HG02973 (cell line): ENCODE measurements at regions not wholly inside any gene's neighbourhood (a gene's known extent, or its start where the extent isn't known, plus 50 kb on each side); places are given as distances from the start of the nearest gene placed in this dataset.
A peak's percentile ranks its signal among the peaks of the same experiment; 100 is the strongest.

Source experiments
- ATAC-seq: cut with Tn5 transposase; IDR thresholded peaks from one replicate; pipeline ENCODE4 v1.9.1; 2021; ENCODE audit warnings: moderate library complexity; ENCODE audit not compliant: unreplicated experiment

DNA sequence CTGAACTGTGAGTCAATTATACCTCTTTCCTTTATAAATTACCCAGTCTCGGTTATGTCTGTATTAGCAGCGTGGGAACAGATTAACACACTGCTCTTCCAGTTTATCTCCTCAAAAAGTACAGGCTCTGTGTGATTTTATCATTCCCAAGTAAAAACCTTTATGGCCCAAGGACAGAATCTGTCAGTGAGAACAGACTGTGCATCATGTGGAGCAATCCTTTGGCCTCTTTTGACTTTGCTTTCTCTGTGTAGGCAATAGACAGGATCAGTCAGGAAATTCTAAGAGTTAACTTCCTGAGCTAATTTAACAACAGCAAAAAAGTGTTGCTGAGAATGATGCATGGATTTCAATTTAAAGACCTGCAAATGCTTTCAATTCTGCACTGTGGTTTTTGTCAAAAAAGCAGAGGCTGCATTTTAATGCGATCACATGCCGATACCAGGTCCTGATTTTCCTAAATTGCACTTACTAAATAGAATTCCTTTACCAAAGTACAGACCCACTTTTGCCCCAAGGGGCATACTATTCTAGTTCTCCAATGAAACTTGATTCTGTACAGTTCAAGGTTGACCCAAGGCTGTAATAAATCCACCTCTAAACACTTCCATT is 246.7 kb upstream of the MARCKS start:
- ATAC-seq: no peak

DNA sequence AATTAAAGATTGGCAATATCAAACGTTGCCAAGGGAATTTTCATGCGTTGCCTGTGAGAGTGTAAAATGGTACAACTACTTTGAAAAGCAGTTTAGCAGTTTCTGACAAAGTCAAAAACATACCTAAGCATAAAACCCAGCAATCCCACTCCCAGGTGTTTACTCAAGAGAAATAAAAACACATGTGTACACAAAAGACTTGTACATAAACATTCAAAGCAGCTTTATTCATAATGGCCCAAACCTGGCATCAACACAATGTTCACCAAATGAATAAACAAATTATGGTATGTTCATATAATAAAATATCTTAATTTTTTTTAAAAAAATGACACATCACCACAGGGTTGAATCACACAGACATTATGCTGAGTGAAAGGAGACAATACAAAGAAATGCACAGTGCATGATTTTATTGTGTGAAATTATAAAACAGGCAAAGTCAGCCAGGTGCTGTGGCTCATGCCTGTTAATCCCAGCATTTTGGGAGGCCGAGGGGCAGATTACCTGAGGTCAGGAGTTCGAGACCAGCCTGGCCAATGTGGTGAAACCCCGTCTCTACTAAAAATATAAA is 240.4 kb upstream of the MARCKS start:
- ATAC-seq: no peak

DNA sequence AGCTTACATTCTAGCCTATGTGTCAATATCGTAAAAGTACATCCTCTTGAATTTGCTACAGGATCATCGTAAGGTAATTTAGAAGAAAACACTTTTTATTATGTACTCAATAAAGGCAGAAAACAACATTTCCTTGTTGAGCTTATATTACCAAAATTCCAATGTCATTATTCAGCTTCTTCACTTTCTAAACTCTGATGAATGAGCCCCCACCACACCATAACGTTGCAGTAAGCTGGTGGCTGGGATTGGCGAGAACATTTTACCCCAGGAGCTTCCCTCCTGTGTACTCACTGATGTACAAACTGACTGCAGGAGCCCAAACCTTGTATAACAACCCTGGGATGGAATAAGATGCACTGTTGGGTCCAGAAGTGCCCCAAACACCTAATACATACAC is 238.1 kb upstream of the MARCKS start:
- ATAC-seq: no peak

DNA sequence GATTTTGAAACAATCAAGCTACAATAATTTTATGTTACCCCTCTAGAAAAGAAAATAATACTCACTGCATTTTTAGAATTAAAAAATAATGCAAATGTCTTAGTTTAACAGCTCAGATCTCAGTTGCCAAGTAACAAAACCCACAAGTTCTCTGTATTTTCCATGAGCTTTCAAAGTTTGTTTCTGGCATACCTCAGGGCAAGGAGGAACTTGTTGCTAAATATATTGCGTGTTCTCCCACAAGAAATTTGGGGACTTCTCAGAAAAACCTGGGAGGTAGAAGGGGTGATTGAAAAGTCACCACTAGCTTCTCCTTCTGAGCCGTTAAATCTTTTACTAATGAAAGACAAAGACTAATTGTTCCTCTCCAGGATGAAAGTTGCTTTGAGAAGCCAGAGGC is 236.8 kb upstream of the MARCKS start:
- no peak for ATAC-seq

DNA sequence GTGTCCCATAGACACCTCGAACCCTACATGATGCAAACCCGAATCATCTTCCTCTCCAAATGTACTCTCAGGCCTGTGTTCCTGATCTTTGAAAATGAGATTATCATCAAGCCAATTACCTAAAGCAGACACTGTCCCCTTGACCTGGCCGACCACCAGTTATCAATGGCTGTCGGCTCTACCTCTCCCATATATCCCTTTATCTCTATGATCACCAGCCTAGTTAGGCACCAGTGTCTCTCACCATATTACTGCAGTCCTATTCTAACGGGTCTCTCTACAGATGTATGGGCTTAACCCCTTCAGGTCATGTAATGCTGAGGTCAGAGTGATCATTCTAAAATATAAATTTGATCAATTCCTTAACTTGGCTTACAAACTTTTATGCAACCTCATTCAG is 234.9 kb upstream of the MARCKS start:
- ATAC-seq: no peak

DNA sequence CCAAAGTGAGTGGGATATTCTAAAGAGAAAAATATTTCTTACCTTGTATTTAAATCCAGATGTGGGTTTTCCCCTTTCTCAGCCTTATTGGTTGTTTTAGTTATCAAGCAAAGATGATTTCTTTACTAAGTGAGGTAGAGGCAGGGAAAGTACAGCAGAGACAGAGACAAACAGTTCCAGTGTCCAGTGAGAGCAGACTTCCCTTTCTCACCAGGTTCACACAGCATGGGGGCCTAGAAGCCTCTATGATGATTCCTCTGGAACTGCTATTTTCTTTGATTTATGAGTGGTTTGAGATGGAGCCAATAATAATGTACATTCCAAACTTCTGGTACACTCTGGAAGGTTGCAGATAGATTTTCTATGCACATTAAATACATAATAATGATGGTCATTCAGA is 234.0 kb upstream of the MARCKS start:
- no peak for ATAC-seq

DNA sequence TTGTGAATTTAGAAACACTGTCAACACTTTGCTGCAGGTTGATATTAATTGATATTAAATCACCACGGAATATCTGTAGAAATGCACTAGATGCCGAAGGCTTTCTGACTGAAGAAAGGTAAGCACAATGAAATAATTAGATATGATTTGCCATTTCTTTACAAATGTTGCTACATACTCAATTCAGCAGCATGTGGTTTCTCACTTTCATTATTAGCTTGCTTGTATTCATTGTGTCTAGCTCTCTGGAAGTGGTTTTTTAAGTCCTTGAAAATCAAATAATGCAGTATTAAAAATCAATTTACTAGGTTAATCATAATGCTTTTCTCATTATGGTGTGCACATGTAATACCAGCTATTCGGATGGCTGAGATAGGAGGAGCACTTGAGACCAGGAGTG is 231.3 kb upstream of the MARCKS start:
- peak; percentile 40 for ATAC-seq

DNA sequence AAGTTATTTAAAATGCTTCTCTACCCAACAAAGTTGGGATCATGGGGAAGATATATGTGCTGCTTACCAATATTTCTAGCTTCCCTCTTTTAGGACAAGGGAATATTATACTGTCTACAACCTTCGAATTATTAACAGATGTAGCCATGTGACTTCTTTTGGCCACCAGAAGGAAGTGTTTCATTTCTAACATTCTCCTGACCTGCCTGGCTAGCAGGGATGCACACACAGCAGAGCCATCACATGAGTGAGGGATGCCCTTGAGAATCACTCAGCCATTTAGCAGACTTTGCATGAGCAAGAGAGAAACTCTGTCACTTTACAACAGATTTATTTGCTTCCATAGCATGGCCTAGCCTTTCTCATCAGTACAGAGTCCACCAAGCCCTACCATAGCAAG is 230.7 kb upstream of the MARCKS start:
- peak; percentile 22 for ATAC-seq

DNA sequence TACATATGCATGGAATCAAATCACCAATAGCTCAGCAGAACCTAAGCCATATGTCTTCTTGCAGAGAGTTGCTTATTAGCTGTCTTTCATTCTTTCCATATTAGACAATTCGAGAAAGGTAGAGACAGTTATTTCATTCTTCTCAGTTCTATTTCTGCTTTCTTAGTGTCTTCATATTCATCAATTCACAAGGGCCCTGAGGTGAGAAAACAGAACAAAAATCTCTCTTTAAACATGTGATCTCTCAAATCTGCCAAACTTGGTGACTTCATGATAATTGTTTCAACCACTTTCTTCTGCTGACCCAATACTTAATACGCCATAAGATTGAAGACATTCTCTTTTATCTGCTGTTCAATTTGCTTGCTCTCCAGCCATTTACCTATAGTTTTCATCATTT is 229.7 kb upstream of the MARCKS start:
- peak; percentile 18 for ATAC-seq

DNA sequence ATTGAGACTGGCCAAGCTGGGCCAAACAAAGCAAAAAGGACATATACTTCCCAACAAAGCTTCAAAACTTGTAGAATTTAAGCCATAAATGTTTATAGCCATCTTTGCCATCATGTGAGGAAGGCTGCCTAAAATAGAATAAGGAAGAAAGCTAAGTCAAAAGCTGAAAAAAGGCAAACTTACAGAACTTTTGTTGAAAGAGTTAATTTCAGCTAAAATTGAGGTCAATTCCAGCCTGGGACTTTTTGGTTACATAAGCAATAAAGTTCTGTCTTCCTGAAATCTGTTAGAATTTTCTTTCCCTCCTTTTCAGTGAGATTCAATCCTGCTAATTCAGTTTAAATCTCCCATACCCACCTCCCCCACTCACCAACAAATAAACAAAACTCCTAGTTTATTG is 227.9 kb upstream of the MARCKS start:
- ATAC-seq: no peak

DNA sequence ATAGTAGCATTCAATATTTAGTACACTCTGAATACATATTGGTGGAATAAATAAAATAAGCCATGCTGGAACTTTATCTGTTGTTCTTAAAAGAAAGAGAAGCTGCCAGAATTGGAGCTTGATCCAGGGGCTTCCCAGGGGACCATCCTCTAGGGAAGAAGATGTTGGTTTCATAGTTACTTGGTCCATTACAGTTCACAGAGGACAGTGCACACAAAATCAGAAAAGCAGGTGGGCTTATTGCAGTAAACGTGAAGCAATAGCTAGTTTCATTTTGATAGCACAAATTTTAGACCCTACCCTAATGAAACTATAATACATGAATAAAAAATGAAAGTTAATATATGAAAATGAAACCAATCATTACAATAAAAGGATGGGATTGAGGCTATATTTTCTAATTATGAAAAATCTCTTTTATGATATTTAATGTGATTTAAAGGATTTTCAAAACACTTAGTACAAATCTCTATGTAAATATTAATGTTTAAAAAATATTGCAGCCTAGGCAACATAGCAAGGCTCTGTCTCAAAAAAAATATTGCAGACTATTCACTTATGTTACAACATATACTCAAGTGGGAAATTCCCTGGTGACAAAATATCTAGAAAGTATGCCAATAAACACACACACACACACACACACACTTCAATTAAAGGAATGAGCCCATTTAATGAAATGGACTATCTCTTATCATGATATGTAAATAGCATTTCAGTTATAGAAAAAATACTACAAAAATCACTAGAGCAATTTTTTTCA is 227.0 kb upstream of the MARCKS start:
- no peak for ATAC-seq

DNA sequence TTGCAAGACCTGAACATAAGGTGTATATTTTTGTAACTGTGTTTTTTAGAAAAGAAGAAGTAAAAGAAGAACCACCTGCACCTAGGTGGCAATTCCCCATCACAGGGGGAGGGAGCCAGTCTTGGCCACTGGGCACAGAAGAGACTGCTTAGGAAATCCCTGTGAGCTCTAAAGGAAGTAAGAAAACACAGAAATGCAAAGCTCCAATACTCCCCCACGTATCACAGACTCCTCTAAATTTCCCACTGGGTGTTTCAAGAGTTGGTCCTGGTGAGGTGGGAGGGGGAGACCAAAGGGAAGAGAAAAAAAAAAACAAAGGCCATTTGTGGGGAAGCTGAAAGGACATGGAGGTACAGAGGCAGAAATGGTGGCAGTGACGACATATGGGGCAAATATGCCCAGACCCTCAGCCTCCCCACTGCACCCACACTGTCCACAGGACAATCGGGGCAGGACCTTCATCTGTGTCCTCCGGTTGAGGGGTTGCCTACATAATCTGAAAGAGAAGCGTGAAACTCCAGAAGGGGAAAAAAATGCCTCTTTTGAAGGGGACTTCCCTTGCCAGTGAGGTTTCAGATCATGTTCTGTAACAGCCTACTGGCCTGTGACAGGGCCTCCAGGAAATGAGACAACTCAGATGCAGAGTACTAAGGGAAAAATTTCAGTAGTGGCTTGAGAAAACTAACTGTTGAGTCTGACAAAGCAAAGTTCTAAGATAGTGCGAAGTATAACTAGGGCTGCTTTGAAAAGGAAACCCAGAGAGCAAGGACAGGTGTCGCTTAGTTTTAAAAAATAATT is 226.2 kb upstream of the MARCKS start:
- ATAC-seq: peak; percentile 49

DNA sequence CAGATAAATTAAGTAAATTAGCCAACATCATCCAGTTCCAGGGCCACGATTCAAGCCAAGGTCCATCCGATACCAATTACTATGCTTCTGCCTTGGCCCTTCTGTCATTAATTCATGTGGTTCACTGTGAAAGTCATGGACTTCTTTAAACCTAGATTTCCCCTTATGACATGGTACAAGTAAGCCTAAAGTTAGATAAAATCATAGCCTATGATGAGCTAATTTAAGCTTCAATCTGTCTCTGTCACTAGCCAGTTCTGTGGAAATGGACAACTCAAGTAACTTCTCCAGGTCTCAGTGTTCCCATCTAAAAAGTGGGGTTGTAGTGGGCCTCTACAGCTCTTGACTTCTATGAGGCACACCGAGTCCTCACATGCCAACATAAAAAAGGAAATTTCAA is 225.5 kb upstream of the MARCKS start:
- ATAC-seq: no peak

DNA sequence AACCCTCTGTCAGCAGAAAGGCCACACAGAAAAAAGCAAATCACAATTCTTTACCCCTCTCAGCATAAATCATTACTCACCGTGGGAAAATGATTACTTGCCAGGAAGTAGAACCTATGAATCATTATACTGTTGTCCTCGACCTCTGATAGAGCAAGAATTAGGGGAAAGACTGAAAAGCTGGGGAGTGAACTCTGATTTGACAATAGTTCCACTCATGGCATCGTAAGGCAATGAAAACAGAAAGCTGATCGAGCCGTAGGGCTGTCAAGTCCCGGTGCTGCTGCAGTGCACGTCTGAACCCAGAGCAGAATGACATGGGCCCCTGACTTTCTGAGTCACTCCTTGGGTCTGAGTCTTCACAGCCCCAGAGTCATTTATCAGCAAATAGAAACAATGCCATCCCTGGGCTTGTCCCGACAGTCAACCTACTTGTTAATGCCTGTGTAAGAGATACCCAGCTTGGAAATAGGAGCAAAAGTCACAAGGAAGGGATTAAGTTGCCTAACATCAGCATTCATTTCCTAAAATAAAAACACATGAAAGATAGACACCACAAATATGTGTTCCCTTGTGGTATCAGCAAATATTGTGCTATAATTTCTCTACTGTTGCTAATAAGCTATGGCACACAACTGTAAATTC is 224.8 kb upstream of the MARCKS start:
- peak; percentile 38 for ATAC-seq

DNA sequence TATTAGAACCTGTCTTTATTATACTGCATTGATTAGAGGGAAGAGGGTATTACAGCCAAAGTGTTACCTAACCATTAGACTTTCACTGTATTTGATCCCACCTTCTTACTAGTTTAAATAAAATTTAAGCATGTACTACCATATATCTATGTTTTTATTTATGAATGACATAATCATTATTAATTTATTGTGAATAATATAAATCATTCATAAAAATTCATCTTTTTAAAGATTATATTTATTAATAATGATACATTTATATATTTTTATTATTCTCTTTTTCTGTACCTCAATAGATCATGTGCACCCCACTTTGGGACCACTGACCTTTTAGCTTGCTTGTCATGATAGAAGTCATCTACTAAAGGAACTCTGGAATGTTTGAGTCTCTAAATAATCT is 223.5 kb upstream of the MARCKS start:
- no peak for ATAC-seq

DNA sequence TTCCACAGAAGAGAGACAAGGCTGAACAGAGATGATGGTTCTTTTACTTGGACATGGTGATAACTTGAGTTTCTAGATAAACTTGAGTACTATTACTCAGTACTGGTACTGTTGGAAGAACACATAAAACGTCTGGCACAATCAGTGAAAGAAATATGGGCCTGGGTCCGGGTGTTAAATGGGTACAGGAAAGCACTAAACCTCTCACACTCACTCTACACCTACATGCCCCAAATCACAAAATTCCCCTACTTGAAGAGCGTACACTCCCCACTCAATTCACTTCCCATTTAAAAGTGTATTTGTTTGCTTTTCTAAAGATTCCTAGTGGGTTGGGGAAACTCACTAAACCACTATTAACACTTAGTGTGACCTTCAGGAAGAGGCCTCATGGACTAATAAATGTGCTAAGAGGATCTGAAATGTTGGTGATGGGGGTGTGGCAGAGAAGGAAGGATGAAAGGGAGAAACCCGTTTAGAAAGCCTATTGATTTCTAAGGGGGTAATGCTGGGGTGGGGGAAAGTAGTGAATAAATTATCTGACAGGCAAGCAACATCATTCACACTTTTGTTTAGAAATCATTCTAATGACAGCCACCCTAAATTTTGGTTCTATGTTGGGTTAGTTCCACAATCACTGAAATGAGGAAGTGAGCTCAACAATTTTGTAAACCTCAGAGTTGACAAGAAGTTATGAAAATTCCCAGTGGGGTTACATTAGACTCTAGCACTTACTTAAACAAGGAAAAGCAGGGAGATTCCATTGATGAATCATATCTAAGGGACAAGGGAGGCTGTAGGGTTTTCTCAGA is 222.6 kb upstream of the MARCKS start:
- ATAC-seq: no peak

DNA sequence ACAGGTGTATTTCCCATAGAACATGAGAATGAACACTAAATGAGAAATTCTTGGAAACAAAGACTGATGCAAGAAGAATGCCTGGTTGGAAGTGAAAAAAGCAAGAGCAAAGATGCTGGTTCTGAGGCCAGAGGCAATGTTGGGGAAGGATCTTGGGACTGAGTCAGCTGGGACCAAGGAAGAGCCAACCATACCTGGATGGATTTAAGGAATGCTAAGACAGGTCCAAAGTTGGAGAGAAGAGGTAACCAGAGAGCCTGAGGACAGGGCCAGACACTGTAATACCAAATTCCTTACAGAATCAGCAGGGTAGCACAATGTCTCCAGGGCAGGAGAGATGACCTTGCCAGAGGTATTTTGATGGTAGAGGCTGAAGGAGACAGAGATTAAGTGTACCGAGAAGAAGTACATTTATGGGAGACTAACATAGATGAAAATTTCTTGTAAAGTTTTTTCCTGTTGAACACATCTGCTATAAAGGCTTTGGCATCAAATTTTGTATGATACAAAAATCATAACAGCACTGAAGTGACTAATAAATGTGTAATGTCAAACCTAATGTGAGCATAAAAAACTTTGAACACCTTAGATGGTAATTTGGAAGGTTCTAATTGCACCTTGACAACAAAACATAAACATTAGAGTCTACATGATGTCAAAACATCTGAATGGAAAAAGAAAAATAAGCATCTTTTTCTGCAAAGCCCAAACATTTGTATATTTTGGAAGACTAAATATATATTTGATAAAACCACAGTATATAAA is 221.7 kb upstream of the MARCKS start:
- no peak for ATAC-seq

DNA sequence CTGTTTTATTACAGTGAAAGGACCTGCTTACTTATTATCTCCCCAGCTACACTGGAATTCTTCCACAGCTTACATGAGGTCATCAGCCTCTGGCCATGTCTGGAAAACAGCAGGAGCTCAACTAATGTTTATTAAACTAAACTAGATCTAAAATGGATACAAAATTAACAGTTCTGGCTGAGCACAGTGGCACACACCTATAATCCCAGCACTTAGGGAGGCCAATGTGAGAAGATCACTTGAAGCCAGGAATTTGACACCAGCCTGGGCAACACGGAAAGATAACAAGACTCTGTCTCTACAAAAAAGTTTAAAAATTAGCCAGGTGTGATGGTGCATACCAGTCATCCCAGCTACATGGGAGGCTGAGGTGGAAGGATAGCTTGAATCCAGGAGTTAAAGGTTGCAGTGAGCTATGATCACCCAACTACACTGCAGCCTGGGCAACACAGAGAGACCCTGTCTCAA is 220.8 kb upstream of the MARCKS start:
- no peak for ATAC-seq

DNA sequence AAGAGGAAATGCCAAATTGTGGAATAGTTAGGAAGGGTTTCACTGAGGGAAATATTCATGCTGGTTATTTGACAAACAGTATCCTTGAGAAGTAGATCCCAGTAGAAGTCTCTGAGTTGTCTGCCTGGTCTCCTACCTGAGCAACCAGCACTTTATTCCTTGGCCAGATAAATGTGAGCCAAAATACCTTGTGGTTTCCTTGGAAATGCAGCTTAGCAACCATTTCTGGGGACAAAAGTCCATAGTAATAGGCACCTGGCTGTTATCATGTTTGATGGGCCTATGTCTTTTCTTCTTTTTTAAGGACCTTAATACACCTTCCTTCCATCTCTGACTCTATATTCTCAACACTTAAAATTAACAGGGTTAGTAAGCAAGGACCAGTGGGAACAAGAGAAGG is 217.1 kb upstream of the MARCKS start:
- no peak for ATAC-seq
